SK-N-SH treated with all-trans-retinoic acid at 6 μM for 48 hours (cell line): ENCODE measurements at regions not wholly inside any gene's neighbourhood (a gene's known extent, or its start where the extent isn't known, plus 50 kb on each side); places are given as distances from the start of the nearest gene placed in this dataset.

Experiments
- ESRRG ChIP-seq: fragments of 250-450 bp; sonication (Bioruptor Pico); IDR thresholded peaks from 2 replicates; pipeline ENCODE4 v1.6.1; 2021; ENCODE audit warnings: mild to moderate bottlenecking
- OSR1 ChIP-seq: fragments of 250-450 bp; sonication (Bioruptor Pico); IDR thresholded peaks from 2 replicates; pipeline ENCODE4 v1.8.0; 2022; ENCODE audit warnings: moderate library complexity, mild to moderate bottlenecking, inconsistent platforms
- POU6F1 ChIP-seq: fragments of 250-450 bp; sonication (Bioruptor Pico); IDR thresholded peaks from 2 replicates; pipeline ENCODE4 v1.8.0; 2021; ENCODE audit warnings: low read depth, mild to moderate bottlenecking, moderate library complexity, borderline replicate concordance
- RARB ChIP-seq: fragments of 250-450 bp; sonication (Bioruptor Pico); IDR thresholded peaks from 2 replicates; pipeline ENCODE4 v1.8.0; 2021; ENCODE audit warnings: mild to moderate bottlenecking, moderate library complexity
- ZFP30 ChIP-seq: fragments of 450-650 bp; formaldehyde crosslinking; IDR thresholded peaks from 2 replicates; pipeline ENCODE4 v1.5.0; 2022; ENCODE audit warnings: mild to moderate bottlenecking, moderate library complexity
- TF ChIP-seq, protein P1 (sequence below): fragments of 250-450 bp; sonication (Bioruptor Pico); IDR thresholded peaks from 2 replicates; pipeline ENCODE4 v1.5.1; 2021; ENCODE audit warnings: mild to moderate bottlenecking, moderate library complexity
- TF ChIP-seq, protein P2 (sequence below): fragments of 250-450 bp; sonication (Bioruptor Pico); IDR thresholded peaks from 2 replicates; pipeline ENCODE4 v1.5.0; 2020; ENCODE audit warnings: mild to moderate bottlenecking, moderate library complexity
- TF ChIP-seq, protein P3 (sequence below): fragments of 250-450 bp; sonication (Bioruptor Pico); IDR thresholded peaks from 2 replicates; pipeline ENCODE4 v1.8.0; 2020; ENCODE audit warnings: mild to moderate bottlenecking, moderate library complexity, borderline replicate concordance

- TF ChIP-seq ESRRG (no peak), OSR1 (no peak), RARB (no peak), POU6F1 (CRISPR knock-in tag) (no peak), ZFP30 (CRISPR knock-in tag) (no peak)
- TF ChIP-seq, protein P1, sequence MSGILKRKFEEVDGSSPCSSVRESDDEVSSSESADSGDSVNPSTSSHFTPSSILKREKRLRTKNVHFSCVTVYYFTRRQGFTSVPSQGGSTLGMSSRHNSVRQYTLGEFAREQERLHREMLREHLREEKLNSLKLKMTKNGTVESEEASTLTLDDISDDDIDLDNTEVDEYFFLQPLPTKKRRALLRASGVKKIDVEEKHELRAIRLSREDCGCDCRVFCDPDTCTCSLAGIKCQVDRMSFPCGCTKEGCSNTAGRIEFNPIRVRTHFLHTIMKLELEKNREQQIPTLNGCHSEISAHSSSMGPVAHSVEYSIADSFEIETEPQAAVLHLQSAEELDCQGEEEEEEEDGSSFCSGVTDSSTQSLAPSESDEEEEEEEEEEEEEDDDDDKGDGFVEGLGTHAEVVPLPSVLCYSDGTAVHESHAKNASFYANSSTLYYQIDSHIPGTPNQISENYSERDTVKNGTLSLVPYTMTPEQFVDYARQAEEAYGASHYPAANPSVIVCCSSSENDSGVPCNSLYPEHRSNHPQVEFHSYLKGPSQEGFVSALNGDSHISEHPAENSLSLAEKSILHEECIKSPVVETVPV (CRISPR knock-in tag): no peak
- TF ChIP-seq, protein P2, sequence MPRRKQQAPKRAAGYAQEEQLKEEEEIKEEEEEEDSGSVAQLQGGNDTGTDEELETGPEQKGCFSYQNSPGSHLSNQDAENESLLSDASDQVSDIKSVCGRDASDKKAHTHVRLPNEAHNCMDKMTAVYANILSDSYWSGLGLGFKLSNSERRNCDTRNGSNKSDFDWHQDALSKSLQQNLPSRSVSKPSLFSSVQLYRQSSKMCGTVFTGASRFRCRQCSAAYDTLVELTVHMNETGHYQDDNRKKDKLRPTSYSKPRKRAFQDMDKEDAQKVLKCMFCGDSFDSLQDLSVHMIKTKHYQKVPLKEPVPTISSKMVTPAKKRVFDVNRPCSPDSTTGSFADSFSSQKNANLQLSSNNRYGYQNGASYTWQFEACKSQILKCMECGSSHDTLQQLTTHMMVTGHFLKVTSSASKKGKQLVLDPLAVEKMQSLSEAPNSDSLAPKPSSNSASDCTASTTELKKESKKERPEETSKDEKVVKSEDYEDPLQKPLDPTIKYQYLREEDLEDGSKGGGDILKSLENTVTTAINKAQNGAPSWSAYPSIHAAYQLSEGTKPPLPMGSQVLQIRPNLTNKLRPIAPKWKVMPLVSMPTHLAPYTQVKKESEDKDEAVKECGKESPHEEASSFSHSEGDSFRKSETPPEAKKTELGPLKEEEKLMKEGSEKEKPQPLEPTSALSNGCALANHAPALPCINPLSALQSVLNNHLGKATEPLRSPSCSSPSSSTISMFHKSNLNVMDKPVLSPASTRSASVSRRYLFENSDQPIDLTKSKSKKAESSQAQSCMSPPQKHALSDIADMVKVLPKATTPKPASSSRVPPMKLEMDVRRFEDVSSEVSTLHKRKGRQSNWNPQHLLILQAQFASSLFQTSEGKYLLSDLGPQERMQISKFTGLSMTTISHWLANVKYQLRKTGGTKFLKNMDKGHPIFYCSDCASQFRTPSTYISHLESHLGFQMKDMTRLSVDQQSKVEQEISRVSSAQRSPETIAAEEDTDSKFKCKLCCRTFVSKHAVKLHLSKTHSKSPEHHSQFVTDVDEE (CRISPR knock-in tag): no peak
- TF ChIP-seq, protein P3, sequence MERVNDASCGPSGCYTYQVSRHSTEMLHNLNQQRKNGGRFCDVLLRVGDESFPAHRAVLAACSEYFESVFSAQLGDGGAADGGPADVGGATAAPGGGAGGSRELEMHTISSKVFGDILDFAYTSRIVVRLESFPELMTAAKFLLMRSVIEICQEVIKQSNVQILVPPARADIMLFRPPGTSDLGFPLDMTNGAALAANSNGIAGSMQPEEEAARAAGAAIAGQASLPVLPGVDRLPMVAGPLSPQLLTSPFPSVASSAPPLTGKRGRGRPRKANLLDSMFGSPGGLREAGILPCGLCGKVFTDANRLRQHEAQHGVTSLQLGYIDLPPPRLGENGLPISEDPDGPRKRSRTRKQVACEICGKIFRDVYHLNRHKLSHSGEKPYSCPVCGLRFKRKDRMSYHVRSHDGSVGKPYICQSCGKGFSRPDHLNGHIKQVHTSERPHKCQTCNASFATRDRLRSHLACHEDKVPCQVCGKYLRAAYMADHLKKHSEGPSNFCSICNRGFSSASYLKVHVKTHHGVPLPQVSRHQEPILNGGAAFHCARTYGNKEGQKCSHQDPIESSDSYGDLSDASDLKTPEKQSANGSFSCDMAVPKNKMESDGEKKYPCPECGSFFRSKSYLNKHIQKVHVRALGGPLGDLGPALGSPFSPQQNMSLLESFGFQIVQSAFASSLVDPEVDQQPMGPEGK (CRISPR knock-in tag): no peak
Measured at GRCh38 chr17:12591021-12591735, 74.5 kb upstream of the MYOCD start.
